ENCODE measurements at regions not wholly inside any gene's neighbourhood (a gene's known extent, or its start where the extent isn't known, plus 50 kb on each side); places are given as distances from the start of the nearest gene placed in this dataset.
"Not testable (repeated sequence)": the region's sequence is repeated elsewhere in the genome, so short reads cannot be mapped to it uniquely, and the experiment has no call there.

GRCh38 chr14:22358726-22359125 is 230.3 kb downstream of the DAD1 start:
- no peak overlapping the region for H3K4me3 ChIP-seq
- ChIA-PET RAD21 (ENCODE audit: unreplicated experiment) (no interaction called here), CTCF (interaction anchor here (1.5 kb wide), 1 partner anchor 16 kb away, joined by 5 read pairs; no protein-coding TSS in a partner anchor), POLR2A (no interaction called here), SMC1A (ENCODE audit: uncharacterized antibody, unreplicated experiment) (interaction anchor here (0.7 kb wide), 1 partner anchor 22 kb away, joined by 3 read pairs; no protein-coding TSS in a partner anchor)
- no peaks in the 10 kb centered on the region for H3K79me2 ChIP-seq (ENCODE audit: control insufficient read depth, insufficient read depth, low read length)
- ATAC-seq (no peak), DNase-seq (ENCODE audit: low read depth, low spot score) (no peak), FAIRE-seq (no peak)
- no peak overlapping the region for H3K9ac ChIP-seq (ENCODE audit: control insufficient read depth, insufficient read depth, low read length)
- in situ Hi-C loops (cut with MboI) (no loop called here), intact Hi-C loops (cut with micrococcal nuclease; ENCODE audit: unreplicated experiment) (no loop called here)
- no peak overlapping the region for H3K27ac ChIP-seq (ENCODE audit: control insufficient read depth, insufficient read depth)
- no peaks in the 10 kb centered on the region for H4K20me1 ChIP-seq (ENCODE audit: control insufficient read depth, insufficient read depth)
- no peak overlapping the region for H2AFZ ChIP-seq (ENCODE audit: control insufficient read depth, low read depth, low read length)
- H3K4me1 ChIP-seq (ENCODE audit: control insufficient read depth, insufficient read depth, low read length), result no peaks in the 10 kb centered on the region
- BruUV-seq (replicated peaks), result no TSS peak
- peaks cover 1% of the 10 kb centered on the region; the same call in 1 of the 3 replicates for H3K9me3 ChIP-seq (replicated peaks; ENCODE audit: control insufficient read depth, insufficient read depth, low read length)
- no peaks in the 10 kb centered on the region for H3K27me3 ChIP-seq (replicated peaks in 1 of 2; ENCODE audit: control insufficient read depth in 2 of 2, insufficient read depth in 2 of 2, low read length in 1 of 2)
- no peaks in the 10 kb centered on the region for H3K36me3 ChIP-seq (ENCODE audit: control insufficient read depth in 2 of 2, insufficient read depth in 2 of 2, low read length in 1 of 2)
- H3K4me2 ChIP-seq (ENCODE audit: control insufficient read depth, insufficient read depth), result no peak overlapping the region
- TF ChIP-seq SREBF1 (IDR thresholded peaks at IDR 0.05; ENCODE audit: low read length), result no peak
- no peak for TF ChIP-seq MTA3 (IDR thresholded peaks at IDR 0.05; ENCODE audit: borderline replicate concordance, low read length)
- TF ChIP-seq SIN3A (IDR thresholded peaks at IDR 0.05; ENCODE audit: low read depth, low read length), result no peak
- no peak for TF ChIP-seq ATF7 (IDR thresholded peaks at IDR 0.05; ENCODE audit: low read depth)
- no peak for TF ChIP-seq BCL3 (IDR thresholded peaks at IDR 0.05; ENCODE audit: borderline replicate concordance, insufficient read depth, low read depth, low read length, poor library complexity, severe bottlenecking)
- TF ChIP-seq PRDM15 (CRISPR knock-in tag; IDR thresholded peaks at IDR 0.05), result no peak
- TF ChIP-seq ETV6 (conservative IDR thresholded peaks at IDR 0.05 in 1 of 2, IDR thresholded peaks at IDR 0.05 in 1 of 2; ENCODE audit: borderline replicate concordance in 1 of 2, low read depth in 1 of 2), result no peak
- TF ChIP-seq EED (IDR thresholded peaks at IDR 0.05; ENCODE audit: low read depth), result no peak

GRCh38 chr14:22349281-22349680 is 239.7 kb downstream of the DAD1 start:
- H3K4me1 ChIP-seq (ENCODE audit: control insufficient read depth, insufficient read depth, low read length); H3K9me3 ChIP-seq (replicated peaks; ENCODE audit: control insufficient read depth, insufficient read depth, low read length); H3K4me2 ChIP-seq (ENCODE audit: control insufficient read depth, insufficient read depth); intact Hi-C loops (cut with micrococcal nuclease; ENCODE audit: unreplicated experiment); H3K9ac ChIP-seq (ENCODE audit: control insufficient read depth, insufficient read depth, low read length); in situ Hi-C loops (cut with MboI); FAIRE-seq; POLR2A ChIA-PET; H3K27me3 ChIP-seq (replicated peaks in 1 of 2; ENCODE audit: control insufficient read depth in 2 of 2, insufficient read depth in 2 of 2, low read length in 1 of 2); H3K4me3 ChIP-seq; ATAC-seq; H4K20me1 ChIP-seq (ENCODE audit: control insufficient read depth, insufficient read depth); BruUV-seq (replicated peaks); H3K27ac ChIP-seq (ENCODE audit: control insufficient read depth, insufficient read depth); H3K36me3 ChIP-seq (ENCODE audit: control insufficient read depth in 2 of 2, insufficient read depth in 2 of 2, low read length in 1 of 2); DNase-seq (ENCODE audit: low read depth, low spot score); H3K79me2 ChIP-seq (ENCODE audit: control insufficient read depth, insufficient read depth, low read length); RAD21 ChIA-PET (ENCODE audit: unreplicated experiment); H2AFZ ChIP-seq (ENCODE audit: control insufficient read depth, low read depth, low read length): not testable (repeated sequence)
- WGBS (ENCODE audit: insufficient coverage, insufficient replicate concordance, low lambda C conversion rate, missing lambda C conversion rate), result 53% methylated on average over 4 of the region's 4 CpGs
- ChIA-PET SMC1A (ENCODE audit: uncharacterized antibody, unreplicated experiment) (interaction anchor here (1.6 kb wide), 1 partner anchor 26 kb away, joined by 4 read pairs; no protein-coding TSS in a partner anchor), CTCF (interaction anchor here (1.4 to 1.5 kb wide), 2 partner anchors 29 to 46 kb away, joined by 3 read pairs; no protein-coding TSS in a partner anchor)
